ENCODE measurements at regions not wholly inside any gene's neighbourhood (a gene's known extent, or its start where the extent isn't known, plus 50 kb on each side); places are given as distances from the start of the nearest gene placed in this dataset.

DNA sequence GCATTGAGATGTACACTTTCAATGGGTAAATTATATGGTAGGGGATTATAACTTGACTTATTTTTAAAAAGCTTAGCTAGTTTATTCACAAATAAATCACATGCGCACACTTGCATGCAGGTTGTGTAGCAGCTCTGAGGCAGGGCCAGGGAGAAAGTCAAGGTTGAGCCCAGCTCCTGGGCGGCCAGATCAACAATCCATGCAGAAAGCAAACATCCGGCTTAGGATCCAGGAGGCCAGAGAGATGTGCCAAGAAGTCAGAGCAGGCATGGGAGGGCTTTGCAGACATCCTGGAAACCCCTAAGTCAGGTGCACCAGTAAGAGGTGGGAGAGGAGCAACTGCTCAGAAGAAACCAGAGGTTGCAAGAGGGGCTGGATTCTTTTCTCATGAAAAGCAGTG is 186.5 kb downstream of the AXIN2 start:
- Histone ChIP-seq H2AK5ac (ENCODE audit: low read depth, low read length) (no peak overlapping the region), H3K9me3 (replicated peaks in 1 of 2; ENCODE audit: control insufficient read depth in 2 of 2, insufficient read depth in 1 of 2, low read depth in 1 of 2, low read length in 2 of 2) (no peaks in the 10 kb centered on the region), H2BK15ac (ENCODE audit: low read length) (no peak overlapping the region), H3K4ac (ENCODE audit: low read length) (no peak overlapping the region), H3K18ac (ENCODE audit: low read length) (no peak overlapping the region), H2BK5ac (ENCODE audit: low read length) (no peak overlapping the region), H4K8ac (ENCODE audit: low read depth, low read length) (no peak overlapping the region), H3K9ac (ENCODE audit: low read depth, low read length, poor library complexity) (no peak overlapping the region), H3K27ac (replicated peaks; ENCODE audit: low read length) (no peak overlapping the region), H3K27me3 (ENCODE audit: control insufficient read depth in 3 of 3, insufficient read depth in 3 of 3, low read depth in 1 of 3, low read length in 3 of 3) (peaks cover 0 to 3% (median 0%) of the 10 kb centered on the region in 3 experiments), H3K4me1 (ENCODE audit: control insufficient read depth in 2 of 2, insufficient read depth in 1 of 2, low read depth in 1 of 2, low read length in 2 of 2) (peaks cover 0 to 1% of the 10 kb centered on the region in 2 donors), H2BK120ac (ENCODE audit: low read depth, low read length) (no peak overlapping the region), H4K91ac (ENCODE audit: low read depth, low read length, poor library complexity) (no peak overlapping the region), H3K4me2 (ENCODE audit: insufficient read depth, low read length, poor library complexity, severe bottlenecking) (no peak overlapping the region), H2AFZ (ENCODE audit: low read length) (no peak overlapping the region), H3K4me3 (ENCODE audit: low read length in 2 of 2) (no peak overlapping the region), H3K36me3 (replicated peaks in 1 of 2; ENCODE audit: control insufficient read depth in 2 of 2, insufficient read depth in 2 of 2, low read length in 2 of 2) (no peaks in the 10 kb centered on the region), H3K23ac (ENCODE audit: low read depth, low read length, poor library complexity) (no peak overlapping the region), H3K14ac (ENCODE audit: low read length) (no peak overlapping the region), H2BK12ac (ENCODE audit: low read length) (no peak overlapping the region), H3K79me1 (ENCODE audit: low read depth, low read length) (no peaks in the 10 kb centered on the region)
- DNase-seq (ENCODE audit: low spot score), result no peak
- no CpG with 5 or more reads among the region's 3 CpGs for WGBS, 2 donors (ENCODE audit: extremely low coverage in 2 of 2, insufficient read length in 2 of 2, insufficient replicate concordance in 1 of 2)

- H2BK12ac ChIP-seq (ENCODE audit: low read length), result no peak overlapping the region
- no peaks in the 10 kb centered on the region for H3K36me3 ChIP-seq (replicated peaks in 1 of 2; ENCODE audit: control insufficient read depth in 2 of 2, insufficient read depth in 2 of 2, low read length in 2 of 2)
- H3K9me3 ChIP-seq (replicated peaks in 1 of 2; ENCODE audit: control insufficient read depth in 2 of 2, insufficient read depth in 1 of 2, low read depth in 1 of 2, low read length in 2 of 2), result peaks cover 0 to 1% of the 10 kb centered on the region in 2 donors
- H3K4me1 ChIP-seq (ENCODE audit: control insufficient read depth in 2 of 2, insufficient read depth in 1 of 2, low read depth in 1 of 2, low read length in 2 of 2), result peaks cover 0 to 1% of the 10 kb centered on the region in 2 donors
- H3K23ac ChIP-seq (ENCODE audit: low read depth, low read length, poor library complexity), result no peak overlapping the region
- no peak overlapping the region for H4K8ac ChIP-seq (ENCODE audit: low read depth, low read length)
- no peak overlapping the region for H2AK5ac ChIP-seq (ENCODE audit: low read depth, low read length)
- H3K4me3 ChIP-seq (ENCODE audit: low read length in 2 of 2), result no peak overlapping the region
- H3K9ac ChIP-seq (ENCODE audit: low read depth, low read length, poor library complexity), result no peak overlapping the region
- no peak overlapping the region for H2AFZ ChIP-seq (ENCODE audit: low read length)
- H3K18ac ChIP-seq (ENCODE audit: low read length), result peak overlapping the region; percentile 49
- no peaks in the 10 kb centered on the region for H3K79me1 ChIP-seq (ENCODE audit: low read depth, low read length)
- H3K27ac ChIP-seq (replicated peaks; ENCODE audit: low read length), result no peak overlapping the region
- H2BK5ac ChIP-seq (ENCODE audit: low read length), result no peak overlapping the region
- no peak overlapping the region for H3K4ac ChIP-seq (ENCODE audit: low read length)
- no peak overlapping the region for H4K91ac ChIP-seq (ENCODE audit: low read depth, low read length, poor library complexity)
- no peak overlapping the region for H3K4me2 ChIP-seq (ENCODE audit: insufficient read depth, low read length, poor library complexity, severe bottlenecking)
- WGBS, 2 donors (ENCODE audit: extremely low coverage in 2 of 2, insufficient read length in 2 of 2, insufficient replicate concordance in 1 of 2), result no CpG with 5 or more reads among the region's 2 CpGs
- H3K14ac ChIP-seq (ENCODE audit: low read length), result no peak overlapping the region
- DNase-seq (ENCODE audit: low spot score), result no peak
- no peak overlapping the region for H2BK120ac ChIP-seq (ENCODE audit: low read depth, low read length)
- H3K27me3 ChIP-seq (ENCODE audit: control insufficient read depth in 3 of 3, insufficient read depth in 3 of 3, low read depth in 1 of 3, low read length in 3 of 3), result peaks cover 0 to 3% (median 0%) of the 10 kb centered on the region in 3 experiments
- no peak overlapping the region for H2BK15ac ChIP-seq (ENCODE audit: low read length)
These were observed 189.7 kb downstream of the AXIN2 start for GRCh38 chr17:65371702-65372101.

DNA sequence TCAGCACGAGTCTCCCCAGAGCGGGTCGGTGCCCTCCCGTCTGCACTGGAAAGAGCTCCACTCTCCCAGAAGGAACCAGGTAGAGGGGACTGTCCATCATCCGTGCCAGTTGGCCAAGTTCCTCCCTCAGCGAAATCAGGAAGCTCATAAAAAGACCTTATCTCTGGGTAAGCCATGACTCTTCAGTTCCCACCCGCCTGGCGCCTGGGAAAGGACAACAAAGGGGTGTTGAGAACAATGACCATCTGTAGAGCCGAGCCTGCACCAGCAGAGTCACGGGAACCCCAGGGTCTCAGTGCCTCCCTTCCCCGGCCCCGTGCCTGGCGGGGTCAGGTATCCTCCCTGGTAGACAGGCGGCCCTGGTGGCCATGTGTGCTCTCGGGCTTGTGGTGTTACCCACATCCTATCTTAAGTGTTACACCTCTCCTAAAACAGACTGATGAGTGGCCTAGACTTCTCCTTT is 190.7 kb downstream of the AXIN2 start:
- Histone ChIP-seq H3K4ac (ENCODE audit: low read length) (no peak overlapping the region), H3K27me3 (ENCODE audit: control insufficient read depth in 3 of 3, insufficient read depth in 3 of 3, low read depth in 1 of 3, low read length in 3 of 3) (peaks cover 0 to 3% (median 0%) of the 10 kb centered on the region in 3 experiments), H3K18ac (ENCODE audit: low read length) (peak overlapping the region; percentile 78), H4K8ac (ENCODE audit: low read depth, low read length) (no peak overlapping the region), H3K4me2 (ENCODE audit: insufficient read depth, low read length, poor library complexity, severe bottlenecking) (no peak overlapping the region), H2AFZ (ENCODE audit: low read length) (peak overlapping the region; percentile 15), H2BK12ac (ENCODE audit: low read length) (no peak overlapping the region), H3K4me3 (ENCODE audit: low read length in 2 of 2) (no peak overlapping the region), H3K79me1 (ENCODE audit: low read depth, low read length) (no peaks in the 10 kb centered on the region), H3K9me3 (replicated peaks in 1 of 2; ENCODE audit: control insufficient read depth in 2 of 2, insufficient read depth in 1 of 2, low read depth in 1 of 2, low read length in 2 of 2) (peaks cover 1 to 3% of the 10 kb centered on the region in 2 donors), H3K23ac (ENCODE audit: low read depth, low read length, poor library complexity) (no peak overlapping the region), H2AK5ac (ENCODE audit: low read depth, low read length) (no peak overlapping the region), H3K9ac (ENCODE audit: low read depth, low read length, poor library complexity) (no peak overlapping the region), H2BK120ac (ENCODE audit: low read depth, low read length) (no peak overlapping the region), H4K91ac (ENCODE audit: low read depth, low read length, poor library complexity) (no peak overlapping the region), H3K4me1 (ENCODE audit: control insufficient read depth in 2 of 2, insufficient read depth in 1 of 2, low read depth in 1 of 2, low read length in 2 of 2) (peaks cover 0 to 1% of the 10 kb centered on the region in 2 donors), H3K36me3 (replicated peaks in 1 of 2; ENCODE audit: control insufficient read depth in 2 of 2, insufficient read depth in 2 of 2, low read length in 2 of 2) (no peaks in the 10 kb centered on the region), H2BK5ac (ENCODE audit: low read length) (no peak overlapping the region), H2BK15ac (ENCODE audit: low read length) (no peak overlapping the region), H3K27ac (replicated peaks; ENCODE audit: low read length) (no peak overlapping the region), H3K14ac (ENCODE audit: low read length) (no peak overlapping the region)
- WGBS, 2 donors (ENCODE audit: extremely low coverage in 2 of 2, insufficient read length in 2 of 2, insufficient replicate concordance in 1 of 2), result no CpG with 5 or more reads among the region's 15 CpGs
- DNase-seq (ENCODE audit: low spot score), result no peak

DNA sequence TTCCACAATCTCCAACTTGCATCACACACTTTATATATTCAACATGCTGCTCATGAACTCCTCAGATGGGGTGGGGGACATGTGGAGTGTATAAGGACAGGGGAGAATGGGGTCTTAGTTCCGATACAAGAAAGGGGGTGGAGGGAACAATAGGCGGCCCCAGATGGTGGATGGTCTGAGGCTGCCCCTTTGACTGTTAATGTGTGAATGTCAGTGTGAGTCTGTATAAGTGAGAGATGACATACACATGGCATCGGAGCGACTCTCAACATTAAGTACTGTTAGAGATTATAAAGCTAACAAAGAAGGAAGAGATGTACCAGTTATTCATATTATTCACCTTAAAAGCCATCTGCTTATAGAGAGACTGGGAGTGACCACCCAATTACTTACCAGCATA is 193.1 kb downstream of the AXIN2 start:
- no peak overlapping the region for H2AK5ac ChIP-seq (ENCODE audit: low read depth, low read length)
- H3K18ac ChIP-seq (ENCODE audit: low read length), result no peak overlapping the region
- no peak overlapping the region for H4K8ac ChIP-seq (ENCODE audit: low read depth, low read length)
- H3K79me1 ChIP-seq (ENCODE audit: low read depth, low read length), result no peaks in the 10 kb centered on the region
- H4K91ac ChIP-seq (ENCODE audit: low read depth, low read length, poor library complexity), result no peak overlapping the region
- no peak overlapping the region for H3K14ac ChIP-seq (ENCODE audit: low read length)
- H2BK5ac ChIP-seq (ENCODE audit: low read length), result no peak overlapping the region
- no peak overlapping the region for H2BK12ac ChIP-seq (ENCODE audit: low read length)
- no peak overlapping the region for H3K23ac ChIP-seq (ENCODE audit: low read depth, low read length, poor library complexity)
- H3K4ac ChIP-seq (ENCODE audit: low read length), result no peak overlapping the region
- peaks cover 4 to 6% of the 10 kb centered on the region in 2 donors for H3K4me1 ChIP-seq (ENCODE audit: control insufficient read depth in 2 of 2, insufficient read depth in 1 of 2, low read depth in 1 of 2, low read length in 2 of 2)
- no peaks in the 10 kb centered on the region for H3K36me3 ChIP-seq (replicated peaks in 1 of 2; ENCODE audit: control insufficient read depth in 2 of 2, insufficient read depth in 2 of 2, low read length in 2 of 2)
- H2BK120ac ChIP-seq (ENCODE audit: low read depth, low read length), result no peak overlapping the region
- no peak overlapping the region for H2AFZ ChIP-seq (ENCODE audit: low read length)
- WGBS, 2 donors (ENCODE audit: extremely low coverage in 2 of 2, insufficient read length in 2 of 2, insufficient replicate concordance in 1 of 2), result no CpG with 5 or more reads among the region's 4 CpGs
- peaks cover 0 to 3% (median 0%) of the 10 kb centered on the region in 3 experiments for H3K27me3 ChIP-seq (ENCODE audit: control insufficient read depth in 3 of 3, insufficient read depth in 3 of 3, low read depth in 1 of 3, low read length in 3 of 3)
- no peak overlapping the region for H3K4me3 ChIP-seq (ENCODE audit: low read length in 2 of 2)
- no peak for DNase-seq (ENCODE audit: low spot score)
- H3K4me2 ChIP-seq (ENCODE audit: insufficient read depth, low read length, poor library complexity, severe bottlenecking), result no peak overlapping the region
- no peak overlapping the region for H3K9ac ChIP-seq (ENCODE audit: low read depth, low read length, poor library complexity)
- no peak overlapping the region for H2BK15ac ChIP-seq (ENCODE audit: low read length)
- peaks cover 3 to 8% of the 10 kb centered on the region in 2 donors for H3K9me3 ChIP-seq (replicated peaks in 1 of 2; ENCODE audit: control insufficient read depth in 2 of 2, insufficient read depth in 1 of 2, low read depth in 1 of 2, low read length in 2 of 2)
- H3K27ac ChIP-seq (replicated peaks; ENCODE audit: low read length), result no peak overlapping the region

All from neuronal stem cell (in vitro differentiated cells).